Fibroblast of villous mesenchyme (primary cell): ENCODE measurements at regions not wholly inside any gene's neighbourhood (a gene's known extent, or its start where the extent isn't known, plus 50 kb on each side); places are given as distances from the start of the nearest gene placed in this dataset.

Experiments
- DNase-seq: peaks from one replicate; pipeline ENCODE4 v3.0.0-alpha.2; 2010; ENCODE audit warnings: low read depth
- H3K4me3 ChIP-seq: 2 replicates; pipeline ENCODE4 v1.5.1; 2011; ENCODE audit warnings: low read depth, mild to moderate bottlenecking, low read length
- TF ChIP-seq, protein P1 (sequence below): IDR thresholded peaks from 2 replicates; pipeline ENCODE4 v1.5.1; 2012; ENCODE audit warnings: low read depth, mild to moderate bottlenecking, low read length; ENCODE audit not compliant: insufficient read depth

DNA sequence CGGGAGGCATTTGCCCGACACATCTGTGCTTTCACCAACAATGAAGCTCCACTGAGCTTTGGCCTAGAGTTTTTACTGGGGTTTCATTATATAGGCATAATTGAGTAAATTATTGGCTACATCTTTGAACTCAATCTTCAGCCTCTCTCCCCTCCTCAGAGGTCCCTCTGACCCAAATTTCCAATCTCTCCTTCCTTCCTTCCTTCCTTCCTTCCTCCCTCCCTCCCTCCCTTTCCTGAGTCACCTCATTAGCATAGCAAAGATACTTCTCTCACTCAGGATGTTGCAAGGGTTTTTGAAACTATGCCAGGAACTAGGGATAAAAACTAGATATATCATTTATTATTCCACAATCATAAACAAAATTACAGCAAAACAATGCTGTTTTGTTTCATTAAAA is 202.8 kb upstream of the PRNP start:
- DNase-seq = peak; percentile 72
- TF ChIP-seq, protein P1, sequence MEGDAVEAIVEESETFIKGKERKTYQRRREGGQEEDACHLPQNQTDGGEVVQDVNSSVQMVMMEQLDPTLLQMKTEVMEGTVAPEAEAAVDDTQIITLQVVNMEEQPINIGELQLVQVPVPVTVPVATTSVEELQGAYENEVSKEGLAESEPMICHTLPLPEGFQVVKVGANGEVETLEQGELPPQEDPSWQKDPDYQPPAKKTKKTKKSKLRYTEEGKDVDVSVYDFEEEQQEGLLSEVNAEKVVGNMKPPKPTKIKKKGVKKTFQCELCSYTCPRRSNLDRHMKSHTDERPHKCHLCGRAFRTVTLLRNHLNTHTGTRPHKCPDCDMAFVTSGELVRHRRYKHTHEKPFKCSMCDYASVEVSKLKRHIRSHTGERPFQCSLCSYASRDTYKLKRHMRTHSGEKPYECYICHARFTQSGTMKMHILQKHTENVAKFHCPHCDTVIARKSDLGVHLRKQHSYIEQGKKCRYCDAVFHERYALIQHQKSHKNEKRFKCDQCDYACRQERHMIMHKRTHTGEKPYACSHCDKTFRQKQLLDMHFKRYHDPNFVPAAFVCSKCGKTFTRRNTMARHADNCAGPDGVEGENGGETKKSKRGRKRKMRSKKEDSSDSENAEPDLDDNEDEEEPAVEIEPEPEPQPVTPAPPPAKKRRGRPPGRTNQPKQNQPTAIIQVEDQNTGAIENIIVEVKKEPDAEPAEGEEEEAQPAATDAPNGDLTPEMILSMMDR = no peak
- H3K4me3 ChIP-seq = no peak overlapping the region

DNA sequence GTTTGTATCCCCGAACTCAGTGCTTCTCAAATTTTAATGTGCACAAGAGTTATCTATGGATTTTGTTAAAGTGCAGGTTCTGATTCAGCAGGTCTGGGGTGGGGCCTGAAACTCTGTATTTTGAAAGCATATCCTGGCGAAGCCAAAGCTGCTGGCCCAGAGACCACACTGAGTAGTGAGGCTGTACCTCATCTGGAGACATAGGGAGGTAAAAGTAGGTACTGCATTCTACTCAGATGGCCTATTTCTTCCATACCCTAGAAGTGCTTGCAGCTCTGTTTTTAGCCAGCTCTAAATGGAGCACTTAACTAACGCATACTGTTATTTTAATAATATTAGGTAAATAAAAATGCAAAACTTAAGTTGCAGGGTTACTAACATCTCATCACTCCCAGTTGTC is 206.2 kb upstream of the PRNP start:
- TF ChIP-seq, protein P1 = no peak
- no peak for DNase-seq
- no peak overlapping the region for H3K4me3 ChIP-seq

DNA sequence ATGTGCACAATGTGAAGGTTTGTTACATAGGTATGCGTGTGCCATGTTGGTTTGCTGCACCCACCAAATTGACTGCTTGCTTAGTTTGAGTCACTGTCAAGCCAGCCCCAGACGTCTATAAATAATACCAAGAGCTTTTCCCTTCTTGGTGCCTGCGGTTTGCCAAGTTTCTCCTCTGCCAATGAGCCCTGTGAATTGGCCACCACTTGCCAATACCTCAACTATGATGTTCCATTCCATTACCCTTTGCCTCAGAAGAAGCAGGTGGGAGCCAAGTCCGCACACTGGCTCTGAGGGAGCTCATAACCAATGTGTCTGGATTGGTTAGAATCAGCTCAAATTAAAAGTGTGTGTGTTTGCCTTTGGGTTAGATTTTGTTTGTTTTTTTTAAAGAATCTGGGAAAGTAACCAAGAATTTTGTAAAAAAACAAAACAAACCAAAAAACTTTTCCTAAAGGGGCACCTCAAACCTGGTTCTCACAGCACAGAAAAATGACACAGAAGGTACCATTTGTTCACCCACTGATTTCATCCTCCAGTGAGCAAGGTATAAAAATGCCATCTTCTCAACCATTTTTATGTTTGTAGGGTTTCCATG is 209.3 kb upstream of the PRNP start:
- H3K4me3 ChIP-seq = no peak overlapping the region
- DNase-seq = peak; percentile 21
- TF ChIP-seq, protein P1 = no peak

DNA sequence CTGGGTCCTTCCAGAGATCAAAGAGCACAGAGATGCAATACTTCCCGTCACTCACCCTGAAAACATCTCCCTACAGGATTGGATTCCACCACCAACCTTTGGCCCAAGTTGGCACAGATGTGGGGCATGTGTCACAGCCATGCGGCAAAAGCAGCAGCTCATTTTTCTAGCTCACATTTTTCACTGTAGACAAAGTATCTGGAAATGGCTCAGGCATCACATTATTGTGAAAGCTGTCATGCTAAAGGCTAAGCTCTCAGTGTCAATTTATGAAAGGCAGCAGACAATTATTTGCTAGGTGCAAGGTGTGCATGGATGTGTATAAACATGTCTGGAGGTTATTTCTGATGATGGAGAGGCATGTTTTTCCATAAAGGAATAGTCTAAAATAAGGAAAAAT is 213.3 kb upstream of the PRNP start:
- no peak for DNase-seq
- H3K4me3 ChIP-seq = no peak overlapping the region
- TF ChIP-seq, protein P1 = no peak

DNA sequence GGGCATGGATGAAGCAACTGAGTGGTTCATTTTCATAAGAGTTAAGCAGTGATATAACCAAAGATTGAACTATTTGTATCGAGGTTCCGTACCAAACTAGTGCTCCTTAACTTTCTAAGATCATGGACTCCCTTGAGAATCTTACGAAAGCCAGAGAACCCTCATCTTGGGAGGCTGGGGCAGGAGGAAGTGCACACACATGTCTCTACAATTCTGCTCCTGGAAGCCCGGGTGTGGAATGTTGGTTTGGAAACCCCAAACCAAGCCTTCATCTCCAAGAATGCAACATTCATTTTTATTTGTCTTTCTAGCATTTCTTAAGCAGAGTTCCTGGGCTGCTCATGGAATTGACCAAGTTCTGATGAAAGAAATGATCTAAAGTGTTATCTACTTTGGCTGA is 215.0 kb upstream of the PRNP start:
- TF ChIP-seq, protein P1 = no peak
- no peak overlapping the region for H3K4me3 ChIP-seq
- DNase-seq = no peak

GRCh38 chr20:4470375-4470774 is 215.9 kb upstream of the PRNP start:
- DNase-seq = peak; percentile 60
- TF ChIP-seq, protein P1 = no peak
- H3K4me3 ChIP-seq = no peak overlapping the region

DNA sequence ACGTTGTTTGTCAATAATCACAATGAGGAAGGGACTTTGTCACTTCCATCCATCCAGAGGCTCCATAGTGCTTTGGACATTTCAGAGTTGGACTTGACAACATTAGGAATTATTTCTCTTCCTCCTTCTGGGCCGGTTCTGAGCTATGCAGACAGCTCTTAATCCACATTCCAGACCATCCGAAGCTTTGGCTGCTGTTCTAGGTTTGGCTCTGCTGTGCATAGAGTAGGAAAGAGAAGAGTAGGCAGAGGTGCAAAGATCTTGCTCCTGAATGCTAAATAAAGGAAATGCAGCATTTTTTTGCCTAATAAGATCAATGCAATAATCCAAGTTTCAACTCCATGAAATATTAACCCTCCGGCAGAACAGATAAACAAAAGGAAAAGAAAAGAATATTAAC is 216.3 kb upstream of the PRNP start:
- no peak for DNase-seq

More for the DNA sequence above, 216.3 kb upstream of the PRNP start:
- TF ChIP-seq, protein P1 = no peak
- no peak overlapping the region for H3K4me3 ChIP-seq
